Mucosa of gallbladder (tissue), 1 donor: ENCODE measurements at regions not wholly inside any gene's neighbourhood (a gene's known extent, or its start where the extent isn't known, plus 50 kb on each side); places are given as distances from the start of the nearest gene placed in this dataset.
"Not testable (repeated sequence)": the region's sequence is repeated elsewhere in the genome, so short reads cannot be mapped to it uniquely, and the experiment has no call there.

Source experiments
- DNase-seq: peaks from one replicate; pipeline ENCODE4 v3.0.0-alpha.2; 2020; ENCODE audit warnings: low spot score
- donor health status: DM: no; HTN: no; CAD: no.

DNA sequence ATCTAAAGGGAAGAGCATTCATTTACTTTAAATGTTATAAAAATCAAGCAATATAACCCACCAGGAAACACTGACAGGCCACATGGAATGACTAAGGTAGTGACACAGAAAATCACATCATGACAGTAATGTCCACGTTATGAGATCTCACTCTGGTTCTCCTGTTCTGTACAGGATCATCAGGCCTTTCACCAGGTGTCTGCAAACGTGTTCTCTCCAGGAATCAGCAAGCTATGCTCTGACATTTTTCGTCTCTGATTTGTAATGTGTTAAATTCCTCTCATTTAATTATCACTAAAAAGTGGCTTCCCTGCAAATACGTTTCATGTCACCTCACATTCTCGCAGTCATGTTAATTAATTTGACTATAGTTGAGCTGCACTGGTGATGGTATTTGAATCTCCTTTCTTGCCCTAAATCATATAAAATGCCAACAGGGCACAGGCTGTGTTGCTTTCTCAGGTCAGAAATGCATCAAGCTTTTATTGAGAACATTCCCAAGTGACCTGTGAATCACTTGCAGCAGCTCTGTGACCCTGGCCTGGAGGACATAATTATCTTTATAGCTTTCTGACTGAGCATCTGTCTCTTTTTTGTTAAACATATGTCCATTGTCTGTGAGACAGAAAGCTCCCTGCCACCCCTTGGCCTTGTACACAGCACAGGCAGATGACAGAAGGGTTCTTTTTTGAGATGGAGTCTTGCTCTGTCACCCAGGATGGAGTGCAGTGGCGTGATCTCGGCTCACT is 196.2 kb downstream of the DIRAS2 start:
- no peak for DNase-seq

DNA sequence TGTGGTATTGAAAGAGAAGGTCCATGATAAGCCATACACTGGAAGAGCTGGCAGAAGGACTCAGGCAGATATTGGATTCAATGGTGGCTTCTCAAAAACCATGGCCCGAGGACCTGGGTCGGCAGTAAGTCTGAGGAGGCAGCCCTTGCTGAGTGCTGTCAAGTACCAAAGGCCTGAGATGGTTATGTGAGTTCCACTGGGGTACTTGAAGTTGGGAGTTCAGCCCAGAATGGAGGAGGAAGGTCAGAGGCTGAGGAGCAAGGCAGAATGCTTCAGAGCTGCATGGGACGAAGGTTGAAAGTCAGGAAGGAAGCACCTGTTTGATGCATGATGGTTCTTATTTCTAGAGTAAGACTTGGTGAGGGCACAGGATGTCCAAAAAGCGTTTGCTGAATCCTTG is 194.9 kb downstream of the DIRAS2 start:
- no peak for DNase-seq

DNA sequence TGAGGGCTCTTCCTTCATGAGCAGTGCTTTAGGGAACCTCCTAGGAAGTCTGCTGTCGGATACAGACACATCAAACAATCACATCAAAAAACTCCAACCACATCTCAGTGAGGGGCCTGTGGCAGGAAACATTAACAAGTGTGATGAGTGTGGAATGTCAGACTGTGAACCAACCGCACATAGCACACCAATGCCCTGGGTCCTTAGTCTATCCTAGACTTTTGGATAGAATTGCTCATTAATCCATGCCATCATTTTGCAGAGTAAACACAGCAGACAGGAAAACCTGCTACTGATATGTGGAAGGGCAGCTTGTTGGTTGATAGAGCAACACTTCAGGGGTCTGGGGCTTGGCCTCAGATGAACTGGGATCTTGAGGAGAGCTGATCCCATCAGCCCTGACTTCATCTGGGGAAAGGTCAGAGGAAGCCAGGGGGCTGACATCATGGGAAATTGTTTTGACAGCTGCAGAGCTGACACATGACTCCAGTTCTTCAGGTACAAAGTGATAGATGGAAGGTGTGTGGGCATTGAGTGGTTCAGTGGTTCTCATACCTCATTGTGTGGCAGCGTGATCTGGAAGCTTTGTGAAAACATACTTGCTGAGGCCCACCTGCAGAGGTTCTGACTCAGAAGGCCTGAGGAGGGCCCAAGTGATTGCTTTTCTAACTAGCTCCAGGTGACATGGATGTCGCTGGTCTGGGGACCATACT is 193.3 kb downstream of the DIRAS2 start:
- no peak for DNase-seq

DNA sequence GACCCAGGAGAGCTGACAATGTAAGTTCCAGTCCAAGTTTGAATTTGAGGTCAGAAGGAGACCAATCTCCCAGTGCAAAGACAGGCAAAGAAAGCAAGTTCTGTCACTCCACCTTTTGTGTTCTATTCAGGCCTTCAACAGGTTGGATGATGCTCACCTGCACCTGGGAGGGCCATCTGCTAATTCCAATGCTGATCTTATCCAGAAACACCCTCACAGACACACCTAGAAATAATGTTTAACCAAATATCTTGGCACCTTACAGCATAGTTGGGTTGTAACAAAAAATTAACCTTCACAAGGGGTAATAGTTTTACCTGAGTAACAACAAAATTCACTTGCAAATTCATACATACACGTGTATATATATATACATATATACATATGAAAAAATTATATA is 190.8 kb downstream of the DIRAS2 start:
- peak; percentile 40 for DNase-seq

DNA sequence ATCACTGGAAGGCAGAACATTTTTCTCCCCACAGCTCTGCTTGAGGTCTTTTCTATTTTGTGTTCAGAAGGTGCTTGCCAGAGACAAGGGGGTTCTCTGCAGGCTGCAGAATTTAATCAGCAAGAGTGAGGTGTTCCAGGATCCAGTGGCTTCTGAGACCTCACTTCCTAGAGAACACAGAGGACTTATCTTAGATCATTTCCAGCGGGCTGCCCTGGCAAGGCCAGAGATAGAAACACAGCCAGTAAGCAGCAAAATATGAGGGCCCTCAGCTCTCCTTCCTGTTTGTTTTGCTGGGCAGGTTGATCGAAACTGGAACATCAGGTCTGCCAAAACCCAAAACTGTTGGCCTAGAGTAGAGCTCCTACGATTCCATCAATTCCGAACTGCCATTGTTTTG is 187.3 kb downstream of the DIRAS2 start:
- no peak for DNase-seq

DNA sequence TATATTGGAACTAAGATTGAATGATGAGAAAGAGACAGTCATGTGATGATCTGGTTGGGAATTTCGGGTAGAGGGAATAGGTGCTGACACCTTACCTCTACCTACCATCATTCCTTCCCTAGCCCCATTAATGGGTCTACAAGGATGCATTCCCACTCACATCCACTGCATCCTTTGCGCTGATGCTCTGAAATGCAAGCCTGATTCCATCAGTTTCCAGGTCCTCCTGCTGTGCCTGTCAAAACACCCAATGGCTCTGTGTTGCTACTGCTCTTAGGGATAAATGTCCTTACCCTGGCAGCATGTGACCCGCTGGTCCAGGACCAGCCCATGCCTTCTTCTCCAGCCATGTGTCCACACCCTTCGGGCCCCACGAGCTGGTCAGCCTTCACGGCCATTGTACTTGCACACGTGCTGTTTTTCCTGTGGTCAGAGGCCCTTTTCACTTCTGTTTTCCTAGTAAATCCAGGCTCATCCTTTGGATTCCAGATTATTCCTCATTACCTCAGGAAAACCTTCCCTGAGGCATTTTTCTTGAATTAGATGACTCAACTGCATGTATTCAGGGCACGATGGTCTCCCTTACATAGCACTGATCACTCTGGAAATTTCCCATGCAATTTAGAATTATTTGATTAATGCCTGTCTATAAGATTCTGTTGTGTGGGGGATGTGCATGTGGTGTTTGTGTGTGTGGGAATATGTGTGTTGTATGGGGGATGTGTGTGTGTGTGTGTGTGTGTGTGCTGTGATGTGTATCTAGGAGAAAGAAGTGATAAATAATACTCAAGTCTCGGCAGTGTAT is 185.0 kb downstream of the DIRAS2 start:
- DNase-seq: no peak

DNA sequence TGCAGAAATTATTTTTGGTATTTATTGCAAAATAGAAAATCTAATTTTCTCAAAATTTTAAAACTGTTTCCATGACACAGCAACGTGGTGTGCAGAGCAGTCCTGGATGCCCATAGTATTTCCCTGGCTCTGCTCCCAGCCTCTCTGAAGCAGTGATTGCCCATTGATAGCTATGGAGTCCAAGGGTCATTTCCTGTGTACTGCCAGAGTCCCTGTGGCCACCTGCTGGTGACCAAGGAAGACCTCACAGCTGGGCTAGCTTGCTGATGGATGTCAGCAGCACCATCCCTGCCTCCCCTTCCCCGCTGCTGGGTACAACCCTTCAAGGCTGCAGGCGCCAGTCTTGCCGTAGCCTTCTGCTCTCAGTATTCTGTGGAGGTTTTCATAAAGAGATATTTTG is 184.1 kb downstream of the DIRAS2 start:
- DNase-seq: peak; percentile 79

DNA sequence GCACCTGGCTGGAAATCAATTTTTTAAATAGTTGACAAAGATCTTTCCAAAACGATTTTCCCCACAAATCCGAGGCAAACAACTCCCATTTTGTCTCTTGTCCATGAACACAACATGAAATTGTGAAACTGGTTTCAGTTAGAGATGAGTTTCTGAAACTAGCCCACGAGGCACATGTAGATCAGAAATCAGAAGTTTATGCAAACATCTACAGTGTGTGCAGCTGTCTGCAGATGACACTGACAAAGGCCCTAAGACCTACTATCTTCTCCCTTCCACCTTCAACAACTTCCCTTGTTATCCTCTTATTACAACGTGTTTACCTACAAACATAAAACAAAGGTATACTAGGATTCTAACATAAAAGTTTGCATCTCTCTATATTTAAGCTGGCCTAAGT is 183.3 kb downstream of the DIRAS2 start:
- DNase-seq: no peak

DNA sequence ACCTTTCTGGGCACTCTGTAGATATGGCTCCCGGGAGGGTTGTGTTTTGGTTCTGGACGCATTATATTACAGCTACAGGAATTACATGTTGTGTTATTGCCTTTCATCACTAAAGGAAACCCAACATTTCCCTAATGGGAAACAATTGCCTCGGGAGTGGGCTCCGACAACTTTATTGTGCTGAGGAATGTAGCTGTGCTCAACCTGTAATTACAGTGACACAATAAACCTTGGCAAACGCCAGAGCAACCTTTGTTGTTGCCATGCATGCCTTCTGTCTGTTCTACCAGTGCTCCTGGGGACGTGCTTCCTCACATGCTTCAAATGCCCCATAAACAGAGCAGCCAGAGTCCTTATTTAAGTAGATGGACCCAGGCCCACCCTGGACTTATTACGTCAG is 182.4 kb downstream of the DIRAS2 start:
- DNase-seq: no peak

DNA sequence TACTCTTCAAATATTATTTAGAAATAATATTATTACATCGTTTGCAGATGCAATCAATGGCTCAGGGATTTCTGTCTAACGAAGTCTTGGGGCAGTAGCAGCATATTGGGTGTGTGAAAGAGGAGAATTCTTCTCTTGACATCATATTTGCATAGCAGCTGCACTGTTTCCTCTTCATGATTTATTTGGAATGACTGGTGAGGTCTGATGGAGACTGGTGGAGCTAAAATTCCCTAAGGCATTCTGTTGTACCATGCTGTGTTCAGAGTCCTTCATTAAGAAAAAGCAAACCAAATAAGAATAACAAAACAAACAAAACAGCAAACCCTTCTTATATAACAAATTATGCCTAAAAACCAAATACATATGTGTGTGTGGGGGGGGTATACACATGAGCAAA is 177.6 kb downstream of the DIRAS2 start:
- no peak for DNase-seq

DNA sequence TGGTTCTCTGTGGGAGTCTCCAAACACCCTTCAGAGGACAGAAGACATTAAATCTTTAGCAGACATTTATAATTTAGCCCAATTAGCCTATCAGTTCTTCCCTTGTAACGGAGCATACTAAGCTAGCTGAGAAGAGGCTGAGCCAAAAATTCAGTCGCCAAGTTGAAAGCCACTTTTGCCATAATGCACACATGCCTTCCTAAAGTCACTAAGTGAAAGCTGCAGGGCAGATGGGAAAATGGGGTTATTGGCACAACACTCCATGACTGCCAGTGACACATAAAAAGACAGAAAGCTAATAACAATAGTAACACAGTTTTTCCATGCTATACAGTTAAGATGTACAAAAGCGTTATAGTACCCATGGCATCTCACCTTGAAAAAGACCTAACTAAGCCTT is 176.2 kb downstream of the DIRAS2 start:
- DNase-seq: no peak

DNA sequence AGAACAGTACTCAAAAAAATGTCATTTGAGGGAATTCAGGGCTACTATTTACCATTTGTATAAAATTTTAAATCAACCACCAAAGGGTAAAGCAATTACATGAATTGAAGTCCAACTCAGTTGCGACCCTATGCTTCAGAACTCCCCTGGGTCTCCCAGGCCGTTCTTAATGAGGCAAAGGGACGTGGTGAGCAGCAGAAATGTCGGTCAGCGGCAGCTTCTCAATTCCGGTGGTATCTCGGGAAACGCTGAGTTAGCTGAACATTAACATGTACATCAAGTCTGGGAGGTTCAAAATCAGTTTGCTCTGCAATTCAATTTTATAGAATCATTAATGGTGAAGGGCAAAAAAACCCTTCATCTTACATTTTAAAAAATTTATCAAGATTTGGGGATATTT is 173.2 kb downstream of the DIRAS2 start:
- no peak for DNase-seq

DNA sequence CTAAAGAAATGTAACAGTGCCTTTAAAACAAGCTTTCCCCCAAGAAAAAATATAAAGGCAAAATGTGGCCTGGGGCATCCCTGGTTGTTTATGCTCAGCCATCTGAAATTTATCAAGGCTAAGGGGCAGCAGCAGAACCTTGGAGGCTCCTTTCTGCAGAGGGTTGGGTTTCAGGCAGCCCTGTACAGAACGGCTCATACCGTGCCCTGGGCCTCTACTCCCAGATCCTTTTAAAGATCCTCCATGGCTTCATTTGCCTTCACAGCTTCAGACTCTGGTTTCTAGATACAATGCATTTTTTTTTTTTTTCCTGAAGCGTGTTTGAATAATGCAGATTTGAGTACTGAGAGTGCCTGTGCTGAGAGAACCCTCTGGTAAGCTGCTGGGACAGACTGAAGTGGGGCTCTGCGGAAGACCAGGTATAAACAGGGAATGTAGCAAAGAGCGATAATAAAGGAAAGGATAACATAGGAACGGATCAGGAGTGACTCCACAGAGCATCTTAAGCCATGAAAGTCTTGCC is 172.7 kb downstream of the DIRAS2 start:
- no peak for DNase-seq

DNA sequence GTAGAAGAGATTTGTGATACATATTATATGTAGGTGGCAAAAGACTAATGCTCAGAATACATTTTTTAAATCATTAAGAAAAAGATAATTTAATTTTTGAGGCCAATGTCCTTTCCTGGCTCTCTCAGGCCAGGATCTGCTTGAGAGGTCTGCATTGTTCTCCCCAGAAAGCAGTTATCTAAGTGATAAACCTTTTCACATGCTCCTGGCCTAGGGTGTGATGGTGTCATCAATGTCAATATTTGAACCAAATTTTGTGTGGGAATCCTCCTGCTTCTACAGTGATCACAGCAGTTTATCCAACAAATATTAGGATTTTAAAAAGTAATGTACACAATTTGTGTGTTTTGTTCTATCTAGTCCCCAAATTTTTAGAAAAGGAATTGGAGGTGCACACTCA is 166.6 kb downstream of the DIRAS2 start:
- no peak for DNase-seq

DNA sequence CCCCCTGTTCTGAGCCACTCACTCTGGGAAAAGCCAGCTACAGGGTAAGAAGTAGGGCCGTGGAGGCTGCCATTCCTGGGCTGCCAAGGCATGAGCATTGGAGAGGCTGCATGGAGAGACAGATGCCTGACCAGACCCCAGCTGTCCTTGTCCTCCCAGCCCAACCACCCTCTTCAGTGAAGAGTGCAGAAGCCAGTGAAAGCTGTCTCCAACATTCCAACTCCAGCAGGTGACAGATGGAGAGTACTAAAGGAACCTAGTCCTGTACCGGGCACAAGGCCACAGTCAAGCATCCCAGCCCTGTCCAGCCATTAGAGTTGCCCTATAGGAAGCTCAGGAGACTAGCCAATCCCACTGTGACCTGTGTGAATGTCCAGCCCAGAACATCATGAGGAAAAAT is 165.1 kb downstream of the DIRAS2 start:
- DNase-seq: no peak

DNA sequence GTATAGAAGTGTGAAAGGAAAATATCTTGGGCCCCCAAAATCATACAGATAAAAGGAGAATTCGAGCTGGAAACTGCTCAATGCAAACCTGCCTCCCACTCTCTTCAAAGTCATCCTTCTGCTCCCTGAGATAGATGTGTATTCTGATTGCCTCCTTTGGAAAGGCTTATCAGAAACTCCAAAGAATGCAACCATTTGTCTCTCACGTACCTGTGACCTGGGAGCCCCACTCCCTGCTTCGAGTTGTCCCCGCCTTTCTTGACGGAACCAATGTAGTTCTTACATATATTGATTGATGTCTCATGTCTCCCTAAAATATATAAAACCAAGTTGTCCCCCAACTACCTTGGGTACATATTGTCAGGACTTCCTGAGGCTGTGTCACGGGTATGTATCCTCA is 163.8 kb downstream of the DIRAS2 start:
- DNase-seq: no peak

DNA sequence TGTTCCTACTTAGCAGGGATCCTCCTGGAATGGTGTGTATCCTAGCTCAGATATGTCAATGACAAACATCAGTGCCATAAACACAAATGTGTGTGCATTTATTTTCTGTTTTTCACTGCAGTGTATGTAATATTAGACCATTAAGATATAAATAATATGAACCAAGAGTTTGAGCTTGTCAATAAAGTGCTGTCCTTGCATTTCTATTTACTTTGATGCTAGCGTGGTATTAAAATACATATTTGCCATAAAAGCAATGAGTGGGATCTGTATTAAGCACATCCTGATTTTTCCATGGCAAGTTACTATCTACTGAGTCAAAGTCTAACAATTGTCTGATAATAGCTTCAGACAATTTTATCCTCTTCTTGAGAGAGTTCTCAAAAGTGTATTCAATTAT is 157.6 kb downstream of the DIRAS2 start:
- DNase-seq: no peak

DNA sequence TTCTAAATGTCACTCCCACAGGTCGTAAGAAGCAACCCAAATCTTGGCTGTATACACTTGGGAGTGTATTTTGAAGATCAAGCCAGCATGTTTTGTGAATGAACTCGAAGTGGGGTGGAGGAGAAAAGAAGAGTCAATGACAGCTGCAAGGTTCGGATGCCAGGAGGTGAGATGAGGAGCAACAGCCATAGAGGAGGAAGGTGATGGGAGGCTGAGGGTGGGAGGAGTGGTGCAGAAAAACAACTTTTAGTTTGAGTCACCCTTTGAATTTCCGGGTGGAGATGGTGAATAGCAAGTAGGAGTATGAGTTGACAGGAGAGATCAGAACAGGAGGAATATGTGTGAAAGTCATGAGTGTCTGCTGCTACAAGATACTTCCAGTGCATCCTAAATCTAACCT is 153.6 kb downstream of the DIRAS2 start:
- no peak for DNase-seq

DNA sequence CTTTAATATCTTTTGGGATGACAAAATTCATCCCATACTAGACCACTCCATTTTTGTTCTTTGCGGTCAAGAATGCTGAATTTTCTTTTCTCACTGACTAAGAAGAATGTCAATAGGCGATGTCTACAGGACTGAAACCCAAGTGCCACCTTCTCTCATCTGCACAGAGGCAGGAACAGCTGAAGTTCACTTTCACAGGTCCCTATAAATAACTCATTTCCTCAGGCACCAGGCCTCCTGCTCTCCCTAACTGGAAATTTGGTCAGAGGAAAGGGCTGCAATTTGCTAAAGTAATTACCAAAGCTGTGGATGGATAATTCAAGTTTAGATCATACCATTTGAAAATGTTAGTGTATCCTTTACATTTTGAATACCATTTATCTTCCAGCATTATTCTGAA is 142.9 kb downstream of the DIRAS2 start:
- no peak for DNase-seq

DNA sequence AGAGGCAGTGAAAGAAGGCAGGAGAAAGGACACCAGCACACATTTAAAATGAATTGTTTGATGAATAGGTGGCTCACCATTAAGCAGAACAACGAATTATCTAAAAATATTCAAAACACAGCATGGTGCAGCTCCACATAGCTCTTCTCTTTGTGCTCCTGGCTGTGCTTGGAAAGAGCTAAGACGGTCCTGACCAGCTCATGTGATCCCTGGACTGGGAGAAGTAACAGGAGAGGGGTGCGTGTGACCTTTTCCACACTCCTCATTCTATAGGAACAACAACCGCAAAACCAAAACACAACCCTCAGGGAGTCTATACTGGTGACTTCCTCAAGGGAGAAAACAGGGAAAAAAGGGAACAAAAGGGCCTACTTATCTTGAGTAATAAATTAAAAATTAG is 140.5 kb downstream of the DIRAS2 start:
- DNase-seq: no peak

DNA sequence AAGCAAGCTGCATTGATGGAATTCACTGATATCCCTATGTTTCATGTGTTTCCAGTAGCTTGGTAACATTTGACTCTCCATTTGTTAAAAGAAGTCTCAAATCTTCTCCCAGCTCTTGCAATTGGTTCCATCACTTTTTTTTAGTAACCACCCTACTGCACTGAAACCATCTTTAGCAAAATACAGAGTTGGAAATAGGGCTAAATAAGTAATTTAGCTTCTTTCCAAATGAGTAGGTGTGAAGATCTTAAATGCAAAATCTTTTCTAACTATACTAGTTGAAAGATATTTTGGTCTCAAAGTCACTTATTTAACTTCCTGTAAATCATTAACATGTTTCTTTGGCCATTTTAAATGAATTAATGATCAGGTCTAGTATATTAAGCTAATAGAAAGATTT is 138.1 kb downstream of the DIRAS2 start:
- no peak for DNase-seq

DNA sequence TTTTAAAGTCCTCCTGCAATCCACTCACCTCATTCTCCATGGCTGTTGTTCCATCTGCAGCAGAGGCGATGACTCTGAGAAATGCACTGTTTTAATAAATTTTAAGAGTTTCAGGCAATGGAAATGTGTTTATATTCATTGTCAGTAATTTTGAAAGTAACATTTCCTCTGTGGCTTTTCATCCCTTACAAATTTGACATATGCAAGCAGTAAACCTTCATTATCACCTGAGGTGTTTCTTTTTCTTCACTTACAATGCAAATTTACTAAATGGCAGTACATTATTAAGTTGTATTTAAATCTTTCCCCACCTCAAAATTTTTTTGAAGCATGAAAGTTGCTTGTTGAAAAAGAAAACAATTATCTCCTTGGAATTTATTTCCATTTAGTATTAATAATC is 136.9 kb downstream of the DIRAS2 start:
- DNase-seq: no peak

DNA sequence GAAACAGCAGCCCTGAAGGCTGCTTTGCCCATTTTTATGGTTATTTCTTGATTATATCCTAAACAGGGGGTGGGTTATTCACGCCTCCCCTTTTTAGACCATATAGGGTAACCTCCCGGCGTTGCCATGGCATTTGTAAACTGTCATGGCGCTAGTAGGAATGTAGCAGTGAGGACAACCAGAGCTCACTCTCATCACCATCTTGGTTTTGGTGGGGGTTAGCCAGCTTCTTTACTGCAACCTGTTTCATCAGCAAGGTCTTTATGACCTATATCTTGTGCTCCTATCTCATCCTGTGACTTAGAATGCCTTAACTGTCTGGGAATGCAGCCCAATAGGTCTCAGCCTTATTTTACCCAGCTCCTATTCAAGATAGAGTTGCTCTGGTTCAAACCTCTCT is 136.2 kb downstream of the DIRAS2 start:
- DNase-seq: not testable (repeated sequence)
